ENCODE measurements at regions not wholly inside any gene's neighbourhood (a gene's known extent, or its start where the extent isn't known, plus 50 kb on each side); places are given as distances from the start of the nearest gene placed in this dataset.

GRCh38 chr3:165636684-165637015 lies 200.6 kb downstream of the BCHE start:
- Histone ChIP-seq H3K4me1 (ENCODE audit: control insufficient read depth in 2 of 2, insufficient read depth in 2 of 2, low read length in 2 of 2) (no peaks in the 10 kb centered on the region), H3K4me3 (ENCODE audit: low read length in 2 of 2) (no peak overlapping the region), H3K9me3 (ENCODE audit: control insufficient read depth in 2 of 2, low read length in 2 of 2) (no peaks in the 10 kb centered on the region), H3K27me3 (ENCODE audit: control insufficient read depth in 2 of 2, insufficient read depth in 2 of 2, low read length in 2 of 2) (no peaks in the 10 kb centered on the region), H3K27ac (ENCODE audit: low read depth in 2 of 2, low read length in 2 of 2) (no peak overlapping the region), H3K36me3 (ENCODE audit: control insufficient read depth in 2 of 2, insufficient read depth in 2 of 2, low read length in 2 of 2) (no peaks in the 10 kb centered on the region), H3K9ac (ENCODE audit: low read depth in 1 of 2, low read length in 2 of 2) (no peak overlapping the region)

- Histone ChIP-seq H3K4me1 (ENCODE audit: control insufficient read depth in 2 of 2, insufficient read depth in 2 of 2, low read length in 2 of 2) (no peaks in the 10 kb centered on the region), H3K9ac (ENCODE audit: low read depth in 1 of 2, low read length in 2 of 2) (no peak overlapping the region), H3K27me3 (ENCODE audit: control insufficient read depth in 2 of 2, insufficient read depth in 2 of 2, low read length in 2 of 2) (no peaks in the 10 kb centered on the region), H3K27ac (ENCODE audit: low read depth in 2 of 2, low read length in 2 of 2) (no peak overlapping the region), H3K9me3 (ENCODE audit: control insufficient read depth in 2 of 2, low read length in 2 of 2) (no peaks in the 10 kb centered on the region), H3K4me3 (ENCODE audit: low read length in 2 of 2) (no peak overlapping the region), H3K36me3 (ENCODE audit: control insufficient read depth in 2 of 2, insufficient read depth in 2 of 2, low read length in 2 of 2) (no peaks in the 10 kb centered on the region)
These were observed 201.2 kb downstream of the BCHE start for GRCh38 chr3:165635791-165636683.

DNA sequence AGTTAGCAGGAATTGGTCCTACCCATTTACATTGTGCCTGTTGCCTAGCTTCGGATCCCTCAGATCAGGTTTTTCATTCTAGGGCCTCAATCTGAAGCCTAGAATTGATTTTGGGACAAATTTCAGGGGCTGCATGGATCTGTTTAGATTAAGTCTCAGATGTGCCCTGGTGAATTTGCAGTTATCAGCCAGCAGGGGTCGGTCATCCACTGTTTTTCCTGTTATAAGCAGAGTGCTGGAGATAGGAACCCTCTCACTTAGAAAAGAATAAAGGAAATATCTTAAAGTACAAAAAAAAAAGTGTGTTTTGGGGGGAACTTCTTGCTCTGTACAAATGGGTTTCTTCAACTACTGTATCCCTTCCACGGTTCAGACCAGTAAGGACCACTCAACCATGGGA lies 212.5 kb downstream of the BCHE start:
- H3K9me3 ChIP-seq (ENCODE audit: control insufficient read depth in 2 of 2, low read length in 2 of 2): no peaks in the 10 kb centered on the region
- H3K4me1 ChIP-seq (ENCODE audit: control insufficient read depth in 2 of 2, insufficient read depth in 2 of 2, low read length in 2 of 2): no peaks in the 10 kb centered on the region
- no peak overlapping the region for H3K9ac ChIP-seq (ENCODE audit: low read depth in 1 of 2, low read length in 2 of 2)
- no peaks in the 10 kb centered on the region for H3K27me3 ChIP-seq (ENCODE audit: control insufficient read depth in 2 of 2, insufficient read depth in 2 of 2, low read length in 2 of 2)
- no peaks in the 10 kb centered on the region for H3K36me3 ChIP-seq (ENCODE audit: control insufficient read depth in 2 of 2, insufficient read depth in 2 of 2, low read length in 2 of 2)
- no peak overlapping the region for H3K27ac ChIP-seq (ENCODE audit: low read depth in 2 of 2, low read length in 2 of 2)
- no peak overlapping the region for H3K4me3 ChIP-seq (ENCODE audit: low read length in 2 of 2)

- Histone ChIP-seq H3K9me3 (ENCODE audit: control insufficient read depth in 2 of 2, low read length in 2 of 2) (no peaks in the 10 kb centered on the region), H3K4me1 (ENCODE audit: control insufficient read depth in 2 of 2, insufficient read depth in 2 of 2, low read length in 2 of 2) (no peaks in the 10 kb centered on the region), H3K27me3 (ENCODE audit: control insufficient read depth in 2 of 2, insufficient read depth in 2 of 2, low read length in 2 of 2) (no peaks in the 10 kb centered on the region), H3K9ac (ENCODE audit: low read depth in 1 of 2, low read length in 2 of 2) (no peak overlapping the region), H3K27ac (ENCODE audit: low read depth in 2 of 2, low read length in 2 of 2) (no peak overlapping the region), H3K4me3 (ENCODE audit: low read length in 2 of 2) (no peak overlapping the region), H3K36me3 (ENCODE audit: control insufficient read depth in 2 of 2, insufficient read depth in 2 of 2, low read length in 2 of 2) (no peaks in the 10 kb centered on the region)
These were observed 214.9 kb downstream of the BCHE start for GRCh38 chr3:165622356-165622755.

DNA sequence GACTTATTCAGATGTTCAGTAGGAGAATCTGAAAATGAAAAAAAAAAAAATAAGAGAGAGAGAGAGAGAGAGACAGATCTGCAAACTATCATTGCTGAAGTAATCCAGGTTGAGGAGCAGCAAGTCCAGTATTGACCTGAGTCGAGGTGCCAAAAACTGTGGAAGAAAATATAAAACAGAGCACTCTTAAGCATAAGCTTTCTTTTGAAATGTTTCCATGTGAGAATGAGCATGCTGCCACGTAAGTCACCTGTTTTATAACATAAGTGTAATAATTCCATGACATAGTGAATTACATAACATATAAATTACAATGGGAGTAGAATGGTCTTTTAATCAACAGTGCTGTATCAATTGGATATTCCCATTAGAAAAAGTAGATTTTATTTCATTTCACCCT lies 218.2 kb downstream of the BCHE start:
- H3K4me1 ChIP-seq (ENCODE audit: control insufficient read depth in 2 of 2, insufficient read depth in 2 of 2, low read length in 2 of 2): no peaks in the 10 kb centered on the region
- H3K27me3 ChIP-seq (ENCODE audit: control insufficient read depth in 2 of 2, insufficient read depth in 2 of 2, low read length in 2 of 2): no peaks in the 10 kb centered on the region
- no peaks in the 10 kb centered on the region for H3K9me3 ChIP-seq (ENCODE audit: control insufficient read depth in 2 of 2, low read length in 2 of 2)
- H3K9ac ChIP-seq (ENCODE audit: low read depth in 1 of 2, low read length in 2 of 2): no peak overlapping the region
- no peaks in the 10 kb centered on the region for H3K36me3 ChIP-seq (ENCODE audit: control insufficient read depth in 2 of 2, insufficient read depth in 2 of 2, low read length in 2 of 2)
- H3K27ac ChIP-seq (ENCODE audit: low read depth in 2 of 2, low read length in 2 of 2): no peak overlapping the region
- H3K4me3 ChIP-seq (ENCODE audit: low read length in 2 of 2): no peak overlapping the region

DNA sequence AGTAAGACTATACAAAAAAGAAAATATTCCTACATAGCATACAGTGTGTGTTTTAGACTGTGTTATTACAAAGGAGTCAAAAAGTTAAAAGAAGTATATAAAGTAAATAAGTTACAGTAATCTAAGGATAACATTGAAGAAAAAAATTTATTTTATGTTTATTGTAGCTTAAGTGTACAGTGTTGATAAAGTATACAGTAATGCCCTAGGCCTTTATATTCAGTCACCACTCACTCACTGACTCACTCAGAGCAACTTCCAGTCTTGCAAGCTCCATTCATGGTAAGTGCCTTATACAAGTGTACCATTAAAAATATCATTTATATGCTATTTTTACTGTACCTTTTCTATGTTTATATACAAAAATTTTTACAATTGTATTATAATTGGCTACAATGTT lies 220.1 kb downstream of the BCHE start:
- Histone ChIP-seq H3K9me3 (ENCODE audit: control insufficient read depth in 2 of 2, low read length in 2 of 2) (no peaks in the 10 kb centered on the region), H3K27ac (ENCODE audit: low read depth in 2 of 2, low read length in 2 of 2) (no peak overlapping the region), H3K4me3 (ENCODE audit: low read length in 2 of 2) (no peak overlapping the region), H3K36me3 (ENCODE audit: control insufficient read depth in 2 of 2, insufficient read depth in 2 of 2, low read length in 2 of 2) (no peaks in the 10 kb centered on the region), H3K9ac (ENCODE audit: low read depth in 1 of 2, low read length in 2 of 2) (no peak overlapping the region), H3K4me1 (ENCODE audit: control insufficient read depth in 2 of 2, insufficient read depth in 2 of 2, low read length in 2 of 2) (no peaks in the 10 kb centered on the region), H3K27me3 (ENCODE audit: control insufficient read depth in 2 of 2, insufficient read depth in 2 of 2, low read length in 2 of 2) (no peaks in the 10 kb centered on the region)

GRCh38 chr3:165614337-165614736 lies 222.9 kb downstream of the BCHE start:
- Histone ChIP-seq H3K27ac (ENCODE audit: low read depth in 2 of 2, low read length in 2 of 2) (no peak overlapping the region), H3K36me3 (ENCODE audit: control insufficient read depth in 2 of 2, insufficient read depth in 2 of 2, low read length in 2 of 2) (no peaks in the 10 kb centered on the region), H3K4me3 (ENCODE audit: low read length in 2 of 2) (no peak overlapping the region), H3K4me1 (ENCODE audit: control insufficient read depth in 2 of 2, insufficient read depth in 2 of 2, low read length in 2 of 2) (no peaks in the 10 kb centered on the region), H3K9ac (ENCODE audit: low read depth in 1 of 2, low read length in 2 of 2) (no peak overlapping the region), H3K9me3 (ENCODE audit: control insufficient read depth in 2 of 2, low read length in 2 of 2) (no peaks in the 10 kb centered on the region), H3K27me3 (ENCODE audit: control insufficient read depth in 2 of 2, insufficient read depth in 2 of 2, low read length in 2 of 2) (no peaks in the 10 kb centered on the region)

DNA sequence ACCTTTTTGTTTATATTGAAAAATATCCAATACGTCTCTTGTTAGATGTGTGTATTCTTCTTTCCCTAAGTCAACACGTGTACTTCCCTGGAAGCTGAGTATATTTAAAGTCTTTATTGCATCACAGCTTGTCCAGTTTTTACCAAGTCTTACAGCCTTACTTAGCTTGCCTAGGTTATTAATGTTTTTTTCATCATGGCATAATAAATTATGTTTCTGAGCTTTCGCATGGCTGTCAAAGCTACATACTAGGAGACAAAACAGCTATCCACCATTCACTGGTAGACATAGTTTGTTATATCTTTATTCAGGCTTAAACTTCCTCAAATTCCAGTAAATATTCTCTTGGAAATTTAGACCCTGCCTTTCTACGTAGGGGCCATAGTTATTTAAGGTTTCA lies 224.2 kb downstream of the BCHE start:
- Histone ChIP-seq H3K4me3 (ENCODE audit: low read length in 2 of 2) (no peak overlapping the region), H3K4me1 (ENCODE audit: control insufficient read depth in 2 of 2, insufficient read depth in 2 of 2, low read length in 2 of 2) (no peaks in the 10 kb centered on the region), H3K9me3 (ENCODE audit: control insufficient read depth in 2 of 2, low read length in 2 of 2) (no peaks in the 10 kb centered on the region), H3K9ac (ENCODE audit: low read depth in 1 of 2, low read length in 2 of 2) (no peak overlapping the region), H3K27me3 (ENCODE audit: control insufficient read depth in 2 of 2, insufficient read depth in 2 of 2, low read length in 2 of 2) (no peaks in the 10 kb centered on the region), H3K27ac (ENCODE audit: low read depth in 2 of 2, low read length in 2 of 2) (no peak overlapping the region), H3K36me3 (ENCODE audit: control insufficient read depth in 2 of 2, insufficient read depth in 2 of 2, low read length in 2 of 2) (no peaks in the 10 kb centered on the region)

DNA sequence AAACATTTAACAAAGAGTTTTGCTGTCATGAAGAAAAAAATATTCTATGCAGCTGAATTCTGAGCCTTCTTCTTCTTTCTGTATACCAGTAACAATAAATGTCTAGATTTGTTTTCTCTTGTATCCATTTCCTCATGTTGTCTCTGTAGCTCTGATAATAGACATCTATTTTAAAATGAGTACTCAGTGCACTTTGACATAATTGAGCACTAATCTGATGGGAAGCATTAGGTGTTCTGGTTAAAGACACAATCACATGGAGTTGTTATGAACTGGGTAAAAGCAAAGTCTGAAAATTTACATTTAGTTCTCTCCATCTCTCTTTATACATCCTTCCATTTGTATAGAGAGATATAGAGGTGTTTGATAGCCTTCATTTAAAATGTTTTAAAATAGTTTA lies 230.0 kb downstream of the BCHE start:
- H3K9me3 ChIP-seq (ENCODE audit: control insufficient read depth in 2 of 2, low read length in 2 of 2): no peaks in the 10 kb centered on the region
- H3K4me3 ChIP-seq (ENCODE audit: low read length in 2 of 2): no peak overlapping the region
- H3K27ac ChIP-seq (ENCODE audit: low read depth in 2 of 2, low read length in 2 of 2): no peak overlapping the region
- no peak overlapping the region for H3K9ac ChIP-seq (ENCODE audit: low read depth in 1 of 2, low read length in 2 of 2)
- no peaks in the 10 kb centered on the region for H3K36me3 ChIP-seq (ENCODE audit: control insufficient read depth in 2 of 2, insufficient read depth in 2 of 2, low read length in 2 of 2)
- no peaks in the 10 kb centered on the region for H3K27me3 ChIP-seq (ENCODE audit: control insufficient read depth in 2 of 2, insufficient read depth in 2 of 2, low read length in 2 of 2)
- H3K4me1 ChIP-seq (ENCODE audit: control insufficient read depth in 2 of 2, insufficient read depth in 2 of 2, low read length in 2 of 2): no peaks in the 10 kb centered on the region

- H3K4me3 ChIP-seq (ENCODE audit: low read length in 2 of 2): no peak overlapping the region
- H3K27me3 ChIP-seq (ENCODE audit: control insufficient read depth in 2 of 2, insufficient read depth in 2 of 2, low read length in 2 of 2): no peaks in the 10 kb centered on the region
- no peak overlapping the region for H3K9ac ChIP-seq (ENCODE audit: low read depth in 1 of 2, low read length in 2 of 2)
- no peaks in the 10 kb centered on the region for H3K9me3 ChIP-seq (ENCODE audit: control insufficient read depth in 2 of 2, low read length in 2 of 2)
- H3K36me3 ChIP-seq (ENCODE audit: control insufficient read depth in 2 of 2, insufficient read depth in 2 of 2, low read length in 2 of 2): no peaks in the 10 kb centered on the region
- H3K27ac ChIP-seq (ENCODE audit: low read depth in 2 of 2, low read length in 2 of 2): no peak overlapping the region
- H3K4me1 ChIP-seq (ENCODE audit: control insufficient read depth in 2 of 2, insufficient read depth in 2 of 2, low read length in 2 of 2): no peaks in the 10 kb centered on the region
These were observed 234.0 kb downstream of the BCHE start for GRCh38 chr3:165603196-165603595.
